HG02840 (cell line): ENCODE measurements at regions not wholly inside any gene's neighbourhood (a gene's known extent, or its start where the extent isn't known, plus 50 kb on each side); places are given as distances from the start of the nearest gene placed in this dataset.
"Not testable (repeated sequence)": the region's sequence is repeated elsewhere in the genome, so short reads cannot be mapped to it uniquely, and the experiment has no call there.

Source experiments
- ATAC-seq: cut with Tn5 transposase; IDR thresholded peaks from one replicate; pipeline ENCODE4 v1.9.1; 2021; ENCODE audit warnings: mild to moderate bottlenecking, moderate library complexity, moderate number of reproducible peaks; ENCODE audit not compliant: unreplicated experiment, low FRiP score

DNA sequence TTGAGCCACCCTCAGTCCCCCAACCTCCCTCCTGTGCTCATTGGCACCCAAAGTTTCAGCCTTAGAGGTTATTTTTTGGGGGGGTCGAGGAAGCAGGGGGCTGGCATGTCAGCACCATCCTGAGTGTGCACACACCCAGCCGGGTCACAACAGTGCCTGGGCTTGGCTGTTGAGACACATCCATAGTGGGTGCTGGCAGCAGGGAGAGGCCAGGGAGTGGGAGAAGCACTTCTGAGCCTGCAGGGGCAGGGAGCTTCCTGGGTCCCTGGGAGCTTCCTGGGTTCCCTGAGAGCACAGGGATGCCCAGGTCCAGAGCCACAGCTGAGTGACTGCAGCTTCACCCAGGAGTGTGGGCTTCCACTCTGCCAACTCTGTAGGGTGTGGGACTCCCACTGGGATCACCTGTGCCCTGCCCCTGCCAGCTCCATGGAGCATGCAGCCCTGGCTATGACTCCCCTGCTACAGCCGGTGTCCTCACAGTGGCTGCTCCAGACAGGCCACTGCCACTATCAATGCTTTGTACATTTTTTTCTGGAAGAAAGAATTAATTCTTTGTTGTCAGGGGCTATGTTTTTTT is 240.4 kb downstream of the PTGER3 start:
- no peak for ATAC-seq

DNA sequence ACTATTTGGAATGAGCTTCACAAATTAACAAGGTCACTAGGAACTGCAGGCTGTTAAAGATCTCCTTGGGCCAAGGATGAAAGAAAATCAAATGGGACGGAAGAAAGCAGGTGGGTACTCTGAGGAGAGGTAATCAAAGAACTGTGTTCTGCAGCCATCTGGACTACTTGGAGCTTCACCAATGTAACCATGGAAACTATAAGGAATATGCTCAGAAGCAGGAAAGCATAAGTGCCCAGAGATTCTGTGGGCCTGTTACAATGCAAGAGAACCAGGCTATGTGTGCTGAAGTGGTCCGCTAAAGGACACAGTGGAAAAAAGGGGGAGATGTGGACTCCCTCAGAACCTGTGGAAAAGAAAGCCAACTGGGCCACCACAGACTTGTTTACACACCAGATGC is 238.5 kb downstream of the PTGER3 start:
- no peak for ATAC-seq

DNA sequence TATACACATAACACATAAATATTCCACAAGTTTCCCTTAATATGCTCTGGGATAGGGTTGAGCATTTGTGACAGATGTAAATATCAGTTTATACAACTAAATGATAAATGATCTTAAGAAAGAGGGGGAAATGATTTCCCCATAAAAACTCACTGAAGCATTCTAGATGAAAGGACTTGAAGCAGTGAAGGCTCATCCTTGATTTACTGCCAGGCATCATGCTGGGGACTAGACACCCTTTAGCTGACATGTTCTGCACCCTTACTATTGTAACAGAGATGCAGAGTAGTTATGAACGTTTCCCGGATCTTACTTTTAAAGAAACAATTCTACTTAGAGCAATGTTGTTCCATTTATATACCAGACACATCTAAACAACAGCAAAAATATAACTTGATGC is 235.8 kb downstream of the PTGER3 start:
- ATAC-seq: no peak

DNA sequence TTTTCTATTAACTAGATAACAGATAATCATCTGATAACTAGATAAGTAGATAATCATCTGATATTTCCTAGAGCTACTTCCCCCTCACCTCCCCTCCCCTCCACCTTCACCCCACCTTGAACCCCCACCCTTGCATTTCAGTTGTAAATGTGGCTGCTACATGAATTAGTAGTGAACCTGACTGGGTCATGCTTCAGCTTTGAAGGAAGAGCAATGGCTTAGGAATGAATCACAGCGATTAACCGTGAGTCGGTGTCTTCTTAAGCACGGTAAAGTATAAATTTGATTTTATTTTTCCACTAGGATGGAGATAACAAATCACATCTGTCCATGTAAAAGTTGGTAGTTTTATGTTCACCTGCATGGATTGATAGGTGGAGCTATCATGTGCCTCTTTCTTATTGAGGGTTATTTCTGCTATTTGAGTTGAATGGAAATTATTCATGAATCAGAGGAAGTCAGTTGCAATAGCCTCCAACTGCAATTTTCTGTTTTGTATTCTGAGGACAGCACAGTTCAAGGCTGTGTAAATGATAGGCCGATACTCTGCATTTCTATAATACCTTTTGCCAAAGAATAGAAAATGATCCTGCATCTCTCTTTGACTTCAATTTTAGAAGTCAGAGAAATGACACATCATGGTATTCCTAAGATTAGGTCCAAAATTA is 235.0 kb downstream of the PTGER3 start:
- no peak for ATAC-seq

DNA sequence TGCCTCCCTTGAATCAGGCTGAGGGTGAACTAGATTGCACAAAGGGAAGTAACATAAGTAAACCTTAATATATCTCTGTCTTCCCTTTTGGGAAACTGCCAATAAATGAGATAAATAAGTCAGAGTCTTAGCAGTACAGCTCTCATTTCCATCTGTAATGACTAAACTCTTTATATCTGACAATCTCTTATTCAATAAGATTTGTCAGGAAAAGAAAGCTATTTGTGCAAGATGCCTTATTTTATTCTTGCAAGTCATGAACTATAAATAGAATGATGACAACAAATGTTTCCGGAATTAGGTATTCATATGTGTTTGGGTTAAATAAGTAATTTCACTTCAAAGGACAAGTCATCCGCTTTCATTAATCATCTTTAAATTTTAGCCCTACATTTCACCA is 229.2 kb downstream of the PTGER3 start:
- no peak for ATAC-seq

DNA sequence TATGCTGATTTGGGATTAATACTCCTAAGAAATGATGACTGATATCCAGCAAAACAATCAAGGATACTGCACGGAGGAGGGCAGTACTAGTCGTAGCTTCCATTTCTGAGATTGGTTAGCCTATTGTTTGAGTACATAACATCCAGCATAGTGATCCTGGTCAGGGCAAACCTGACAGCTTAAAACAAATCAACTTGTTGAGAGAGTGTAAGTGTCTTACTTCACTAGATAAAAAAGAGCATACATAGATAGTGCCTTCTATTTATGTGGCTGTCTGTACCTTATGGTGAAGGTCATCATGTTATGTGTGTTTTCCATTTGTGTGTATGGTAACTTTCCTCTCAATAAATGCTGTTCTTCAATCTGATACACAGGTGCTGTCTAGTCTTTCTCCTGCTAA is 228.4 kb downstream of the PTGER3 start:
- no peak for ATAC-seq

DNA sequence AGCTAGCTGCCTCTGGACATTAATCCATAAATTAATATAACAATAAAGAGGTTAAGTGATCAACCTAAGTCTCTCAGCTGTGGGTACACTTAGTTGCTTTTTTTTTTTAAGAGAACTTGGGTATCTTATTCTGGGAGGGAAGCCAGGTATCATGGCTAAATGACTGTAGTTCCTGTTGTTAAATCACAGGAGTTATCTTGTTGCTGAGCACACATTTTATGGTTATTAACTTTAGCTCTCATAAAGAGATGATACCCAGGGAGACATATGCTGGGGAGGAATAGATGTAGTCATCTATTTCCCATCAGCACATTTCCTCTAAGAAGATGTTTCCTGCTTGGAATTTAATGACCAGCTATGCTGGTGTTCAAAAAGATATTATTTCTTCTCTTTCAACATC is 227.8 kb downstream of the PTGER3 start:
- ATAC-seq: no peak

DNA sequence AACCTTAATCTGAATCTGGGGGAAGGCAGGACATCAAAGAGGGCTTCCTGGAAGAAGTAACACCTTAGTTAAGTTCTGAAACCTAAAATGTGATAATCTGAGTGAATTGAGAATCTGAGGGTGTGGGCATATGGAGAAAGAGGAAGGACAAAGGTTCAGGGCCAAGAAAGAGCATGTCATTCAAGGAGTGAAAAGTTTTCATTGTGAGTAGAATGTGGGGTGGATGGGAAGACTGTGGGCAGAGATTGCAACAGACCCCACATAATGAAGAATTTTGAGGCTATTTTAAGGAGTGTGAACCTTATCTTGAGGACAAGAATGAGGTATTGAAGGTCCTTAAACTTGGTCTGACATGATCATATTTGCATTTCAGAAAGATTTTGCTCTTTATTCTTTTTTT is 227.2 kb downstream of the PTGER3 start:
- no peak for ATAC-seq

DNA sequence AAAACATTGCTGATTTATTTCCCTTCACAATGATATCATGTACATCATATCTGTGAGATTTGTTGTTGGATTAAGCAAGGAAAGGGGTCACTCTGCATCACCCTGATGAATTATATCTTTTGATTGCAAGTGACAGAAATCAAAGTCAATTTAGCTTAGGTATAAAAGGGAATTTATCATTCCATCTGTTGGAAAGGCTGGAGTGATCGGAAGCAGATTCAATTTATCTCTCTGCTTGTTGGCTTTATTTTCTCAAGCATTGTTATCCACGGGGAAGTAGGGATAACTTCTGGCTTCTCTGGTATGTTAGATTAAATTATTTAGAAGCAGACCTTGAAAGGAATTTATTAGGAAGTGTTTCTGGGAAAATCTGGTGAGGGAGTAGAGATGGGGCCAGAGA is 226.6 kb downstream of the PTGER3 start:
- no peak for ATAC-seq

DNA sequence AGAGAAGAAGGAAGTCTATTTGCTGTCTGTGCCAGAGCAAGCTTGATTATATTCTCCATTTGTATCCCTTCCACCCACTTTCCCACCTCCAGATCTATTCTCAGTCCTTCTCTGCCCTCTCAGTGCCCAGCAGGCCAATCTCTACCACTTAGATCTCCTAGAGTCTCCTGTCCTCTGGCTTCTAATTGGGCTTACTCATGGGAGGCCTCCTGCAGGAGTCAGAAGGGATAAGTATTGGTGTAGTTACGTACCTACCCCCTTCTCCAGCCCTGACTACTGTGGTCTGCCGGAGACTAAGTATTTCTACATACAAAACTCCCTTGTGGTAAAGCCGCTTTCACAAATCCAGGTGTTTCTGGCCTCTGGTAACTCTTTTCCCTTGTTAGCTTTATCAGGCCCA is 221.2 kb downstream of the PTGER3 start:
- no peak for ATAC-seq

DNA sequence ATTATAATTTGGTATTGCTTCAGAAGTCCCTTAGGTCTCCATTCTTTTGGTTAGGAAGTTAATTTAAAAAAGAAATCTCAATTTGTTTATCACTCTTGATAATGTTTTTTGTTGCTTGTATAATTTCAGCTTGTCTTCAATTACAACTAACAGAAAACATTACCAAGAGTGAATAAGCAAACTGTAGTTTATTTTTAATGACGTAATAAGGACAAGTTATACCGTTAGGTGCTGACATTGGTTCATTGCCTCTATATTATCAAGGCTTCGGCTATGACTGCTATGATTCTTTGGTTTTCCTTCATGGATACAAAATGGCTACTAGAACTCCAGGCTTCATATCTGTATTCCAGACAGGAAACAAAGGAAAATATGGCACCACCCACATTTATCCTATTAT is 220.6 kb downstream of the PTGER3 start:
- ATAC-seq: no peak

DNA sequence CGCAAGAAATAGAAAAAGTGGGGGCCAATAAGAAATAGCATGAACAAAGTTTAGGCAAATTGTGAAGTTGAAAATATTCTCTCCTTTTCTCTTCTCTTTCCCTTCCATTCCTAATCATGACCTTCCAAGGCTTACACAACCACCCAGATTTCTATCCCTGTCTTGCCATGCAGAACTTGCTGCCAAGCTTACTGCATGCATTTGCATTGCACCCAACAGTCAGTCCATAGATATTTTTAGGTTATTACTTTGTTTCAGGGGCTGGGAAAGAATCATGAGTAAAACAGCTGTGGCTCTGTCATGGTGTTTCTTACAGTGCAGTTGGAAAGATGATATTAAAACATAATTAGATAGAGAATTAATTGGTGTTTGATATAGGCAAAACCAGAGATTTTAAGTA is 219.4 kb downstream of the PTGER3 start:
- no peak for ATAC-seq

DNA sequence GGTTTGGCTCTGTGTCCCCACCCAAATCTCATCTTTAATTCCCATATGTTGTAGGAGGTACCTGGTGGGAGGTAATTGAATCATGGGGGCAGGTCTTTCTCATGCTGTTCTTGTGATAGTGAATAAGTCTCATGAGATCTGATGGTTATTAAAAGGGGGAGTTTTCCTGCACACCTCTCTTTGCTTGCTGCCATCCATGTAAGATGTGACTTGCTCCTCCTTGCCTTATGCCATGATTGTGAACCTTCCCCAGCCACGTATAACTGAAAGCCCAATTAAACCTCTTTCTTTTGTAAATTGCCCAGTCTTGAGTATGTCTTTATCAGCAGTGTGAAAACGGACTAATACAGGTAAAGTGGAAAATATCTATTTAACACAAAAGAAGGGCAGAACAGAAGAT is 213.3 kb downstream of the PTGER3 start:
- ATAC-seq: not testable (repeated sequence)

DNA sequence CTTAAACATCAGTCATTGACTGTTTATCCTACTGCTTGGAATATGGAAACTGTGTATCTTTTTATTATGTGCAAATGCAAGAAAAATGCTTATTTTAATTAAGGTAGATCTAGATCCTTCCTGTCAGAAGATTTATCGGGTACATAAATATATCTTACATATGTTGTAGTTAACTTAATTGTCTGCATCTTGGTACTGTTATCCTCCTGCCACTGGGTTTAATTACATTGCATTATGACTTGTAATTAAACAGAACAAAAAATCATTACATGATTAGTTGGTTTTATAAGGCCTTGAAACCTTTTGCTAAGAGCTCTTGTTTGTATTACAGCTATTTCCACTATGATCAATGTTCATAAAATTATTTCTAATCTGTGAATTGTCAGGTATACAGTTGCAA is 211.2 kb downstream of the PTGER3 start:
- no peak for ATAC-seq

DNA sequence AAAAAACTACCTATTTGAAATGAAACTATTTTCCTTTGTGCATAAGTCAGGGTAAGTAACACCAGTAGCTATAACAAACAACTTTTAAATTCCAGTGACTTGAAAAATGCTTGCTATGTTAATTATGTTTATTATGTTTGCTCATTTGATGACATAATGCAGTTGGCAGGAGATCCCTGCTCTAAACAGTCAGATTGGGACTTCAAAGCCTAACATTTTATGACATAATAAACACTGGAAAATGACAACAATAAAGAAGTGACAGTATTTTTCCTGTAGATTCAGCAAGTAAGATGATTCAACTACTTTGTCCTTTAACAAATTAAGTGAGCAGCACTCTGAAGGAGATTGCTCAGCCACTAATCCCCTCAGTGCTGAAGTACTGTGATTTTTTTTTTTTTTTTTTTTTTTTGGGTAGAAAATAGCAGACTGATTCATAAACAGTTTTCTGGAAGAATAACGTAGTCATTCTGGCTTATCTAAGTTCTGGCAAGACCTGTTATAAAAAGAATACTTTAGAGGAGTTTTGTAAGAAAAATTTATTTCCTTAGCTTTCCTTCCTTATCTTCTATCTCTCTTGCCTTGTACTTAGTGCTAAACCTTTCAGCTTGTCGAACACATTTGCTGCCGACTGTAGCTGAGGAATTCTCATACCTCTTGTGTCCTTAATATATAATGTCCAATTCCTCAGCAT is 207.2 kb downstream of the PTGER3 start:
- no peak for ATAC-seq

DNA sequence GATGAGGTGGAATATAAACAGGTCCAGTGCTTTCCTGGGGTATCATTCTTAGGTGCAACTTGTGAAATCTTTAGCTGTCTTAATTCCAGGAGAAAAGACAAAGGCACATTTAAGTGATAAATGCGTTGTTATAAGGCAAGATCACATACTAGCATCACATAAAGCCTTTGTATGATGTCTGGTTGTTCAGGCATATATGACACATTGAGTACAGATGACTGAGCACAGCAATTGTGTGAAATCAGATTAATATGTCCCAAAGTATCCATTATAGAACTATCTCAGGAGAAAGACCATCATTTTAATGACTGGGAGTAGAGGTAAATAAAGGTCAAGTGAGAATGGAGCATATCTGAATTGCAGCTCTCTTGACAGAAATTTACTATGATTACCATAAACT is 205.1 kb downstream of the PTGER3 start:
- ATAC-seq: no peak

DNA sequence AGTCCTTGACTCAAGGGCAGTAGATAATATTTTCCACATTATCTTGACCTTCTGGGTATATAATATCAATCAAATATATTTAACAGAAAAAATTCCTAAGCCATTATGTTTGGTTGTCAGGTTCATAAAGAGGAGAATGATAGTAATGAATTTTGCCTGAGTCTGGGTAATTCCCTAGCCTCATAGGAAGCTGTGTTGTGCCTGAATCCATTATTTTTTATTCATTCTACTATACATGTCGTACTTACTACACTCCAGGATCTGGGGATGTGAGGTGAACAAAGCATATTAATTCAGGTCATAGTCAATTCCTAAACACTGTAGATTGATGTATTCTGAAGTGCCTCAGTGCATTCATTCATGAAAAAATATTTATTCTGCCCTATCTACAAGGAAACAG is 204.2 kb downstream of the PTGER3 start:
- ATAC-seq: no peak

DNA sequence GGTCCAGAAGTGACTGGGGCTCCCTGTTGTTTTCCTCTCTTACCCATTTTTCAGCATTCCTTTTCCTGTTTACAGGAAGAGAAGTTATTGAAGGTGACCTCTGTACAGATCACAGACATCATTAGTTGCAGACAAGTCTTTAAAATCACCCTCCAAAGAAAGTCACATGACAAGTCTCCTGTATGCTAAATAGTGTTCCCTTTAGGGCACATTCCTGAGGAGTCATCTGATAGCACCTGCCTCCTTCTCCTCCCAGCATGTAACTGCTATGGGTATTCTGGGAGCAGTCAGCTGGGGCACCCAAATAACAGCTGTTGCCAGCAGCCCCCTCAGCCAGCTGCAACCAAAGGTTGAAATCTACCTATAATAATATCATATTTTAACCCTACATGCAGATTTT is 200.6 kb downstream of the PTGER3 start:
- no peak for ATAC-seq

DNA sequence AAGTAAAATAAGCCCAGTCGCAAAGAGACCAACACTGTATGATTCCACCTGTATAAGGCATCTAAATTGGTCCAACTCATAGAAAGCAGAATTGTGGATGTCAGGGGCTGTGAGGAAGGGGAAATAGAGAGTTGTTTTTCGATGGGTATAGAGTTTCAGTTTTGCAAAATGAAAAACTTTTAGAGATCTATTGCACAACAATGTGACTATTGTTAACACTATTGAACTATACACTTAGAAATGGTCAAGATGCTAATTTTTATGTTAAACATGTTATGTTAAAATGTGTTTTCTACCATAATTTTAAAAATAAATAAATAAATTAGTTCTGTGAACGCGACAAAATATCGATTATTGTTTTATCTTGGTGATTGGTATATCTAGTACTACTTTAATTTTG is 192.4 kb downstream of the PTGER3 start:
- no peak for ATAC-seq

DNA sequence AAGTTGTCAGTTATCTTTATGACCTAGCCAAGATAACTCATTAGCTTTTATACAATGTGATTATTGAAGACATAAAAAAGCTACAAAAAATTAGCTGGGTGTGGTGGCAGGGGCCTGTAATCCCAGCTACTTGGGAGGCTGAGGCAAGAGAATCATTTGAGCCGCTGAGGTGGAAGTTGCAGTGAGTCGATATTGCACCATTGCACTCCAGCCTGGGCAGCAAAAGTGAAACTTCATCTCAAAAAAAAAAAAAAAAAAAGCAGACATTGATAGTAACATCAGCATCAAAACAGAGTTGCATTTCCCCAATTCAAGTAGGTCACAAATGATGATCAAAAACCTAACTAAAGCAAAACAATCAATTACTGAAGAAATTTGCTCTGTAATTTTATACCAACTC is 191.4 kb downstream of the PTGER3 start:
- ATAC-seq: no peak

DNA sequence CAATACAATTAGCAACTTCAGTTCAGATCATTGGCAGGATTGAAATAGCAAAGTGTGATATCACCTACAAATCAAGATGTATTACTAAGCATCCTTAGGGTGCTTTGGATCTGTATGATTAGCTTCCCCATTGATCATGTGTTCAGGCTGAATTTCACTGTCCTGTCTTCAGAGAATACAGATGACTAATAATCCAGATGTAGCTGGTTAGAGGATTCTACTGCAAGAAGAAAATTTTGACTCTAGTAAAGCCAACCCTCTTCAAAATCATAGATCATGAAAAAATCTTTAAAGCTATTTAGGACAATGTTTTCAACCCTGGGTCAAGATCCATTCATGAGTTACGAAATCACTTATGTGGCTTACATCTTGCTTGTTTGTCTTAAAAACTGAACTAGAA is 184.4 kb downstream of the PTGER3 start:
- no peak for ATAC-seq

DNA sequence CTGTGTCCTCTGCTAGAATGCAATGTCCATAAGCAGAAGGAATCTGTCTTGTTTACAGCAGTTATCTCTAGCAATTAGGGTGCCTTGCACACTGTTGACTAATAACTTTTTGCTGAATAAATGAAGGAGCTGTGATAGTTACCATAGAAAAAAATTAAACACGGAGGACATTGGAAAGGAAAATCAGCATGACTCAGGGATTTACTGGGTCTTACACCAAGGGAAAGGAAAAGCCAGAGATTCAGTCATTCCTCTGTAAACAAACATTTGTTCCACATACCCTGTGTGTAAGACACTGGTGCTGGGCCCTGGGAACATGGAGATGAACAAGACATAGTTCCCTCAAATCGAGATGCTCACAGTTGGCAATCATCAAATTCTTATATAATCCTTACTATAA is 183.3 kb downstream of the PTGER3 start:
- ATAC-seq: no peak
